ENCODE measurements at regions not wholly inside any gene's neighbourhood (a gene's known extent, or its start where the extent isn't known, plus 50 kb on each side); places are given as distances from the start of the nearest gene placed in this dataset.
A peak's percentile ranks its signal among the peaks of the same experiment; 100 is the strongest.

DNA sequence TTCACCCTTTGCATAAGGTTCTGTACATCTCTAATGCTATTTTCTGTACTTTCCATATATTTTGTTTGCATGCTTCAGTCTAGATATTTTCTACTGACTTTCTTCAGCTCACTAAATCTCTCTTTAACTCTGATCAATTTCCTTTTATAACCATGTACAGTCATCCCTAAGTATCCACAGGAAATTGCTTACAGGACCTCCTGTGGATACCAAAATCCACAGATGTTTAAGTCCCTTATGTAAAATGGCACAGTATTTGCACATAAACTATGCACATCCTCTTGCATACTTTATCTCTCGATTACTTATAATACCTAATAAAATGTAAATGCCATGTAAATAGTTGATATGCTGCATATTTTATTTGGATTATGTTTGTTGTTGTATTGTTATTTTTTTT, 442.1 kb downstream of the TLE4 start:
- no peak for DNase-seq

GRCh38 chr9:80012557-80013330, 441.0 kb downstream of the TLE4 start:
- DNase-seq = no peak

GRCh38 chr9:80009204-80009603, 437.4 kb downstream of the TLE4 start:
- no peak for DNase-seq

DNA sequence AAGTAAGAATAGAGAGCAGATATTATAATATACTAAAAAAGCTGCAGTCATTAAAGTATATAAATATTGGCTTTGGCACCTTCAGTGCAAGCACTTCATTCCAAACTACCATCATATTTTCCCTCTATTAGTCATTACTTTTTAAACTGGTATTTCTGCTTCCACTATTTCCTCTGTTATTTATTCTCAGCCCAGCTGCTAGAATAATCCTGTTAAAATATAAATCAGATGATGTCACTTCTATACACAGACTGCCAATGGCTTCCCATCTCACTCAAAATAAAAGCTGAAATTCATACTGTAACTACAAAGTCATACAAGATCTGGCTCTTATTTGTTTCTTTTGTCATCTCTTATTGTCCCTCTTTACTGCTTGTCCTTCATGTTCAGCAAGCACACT, 432.9 kb downstream of the TLE4 start:
- no peak for DNase-seq

DNA sequence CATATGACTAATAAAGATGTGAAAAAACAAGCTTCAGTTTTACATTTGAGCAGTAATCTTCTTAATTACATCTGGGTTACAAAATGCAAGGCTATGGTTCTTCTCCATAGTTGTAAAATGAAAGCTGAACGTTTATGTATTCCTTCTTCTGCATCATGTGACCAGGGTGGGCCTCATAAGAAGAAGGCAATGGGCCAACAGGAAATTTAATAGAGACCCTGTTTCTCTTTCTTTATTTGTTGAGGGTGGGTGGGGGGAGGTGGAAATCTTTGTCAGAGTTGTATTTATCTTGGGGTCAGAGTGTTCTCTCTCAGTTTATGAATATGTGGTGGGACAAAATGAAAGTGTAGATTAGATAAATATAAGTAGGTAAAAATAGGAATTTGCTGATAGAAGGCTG, 418.8 kb downstream of the TLE4 start:
- no peak for DNase-seq

DNA sequence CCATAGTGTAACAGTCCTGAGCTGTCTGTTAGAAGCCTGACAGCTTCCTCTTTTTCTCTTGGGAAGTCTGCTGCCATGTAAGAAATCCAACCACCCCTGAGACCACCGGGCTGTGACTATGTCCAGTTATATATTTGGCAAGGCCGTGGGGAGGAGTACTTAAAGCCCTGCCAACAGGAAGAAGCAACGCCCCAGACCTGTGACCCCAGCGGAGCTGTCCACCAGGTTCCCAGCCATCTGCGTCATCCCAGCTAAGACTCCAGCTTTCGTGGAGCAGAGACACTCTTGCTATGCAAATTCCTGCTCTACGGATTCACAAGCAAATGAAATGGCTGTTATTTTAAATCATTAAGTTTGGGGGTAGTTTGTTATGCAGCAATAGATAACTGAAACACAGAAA, 417.3 kb downstream of the TLE4 start:
- no peak for DNase-seq

DNA sequence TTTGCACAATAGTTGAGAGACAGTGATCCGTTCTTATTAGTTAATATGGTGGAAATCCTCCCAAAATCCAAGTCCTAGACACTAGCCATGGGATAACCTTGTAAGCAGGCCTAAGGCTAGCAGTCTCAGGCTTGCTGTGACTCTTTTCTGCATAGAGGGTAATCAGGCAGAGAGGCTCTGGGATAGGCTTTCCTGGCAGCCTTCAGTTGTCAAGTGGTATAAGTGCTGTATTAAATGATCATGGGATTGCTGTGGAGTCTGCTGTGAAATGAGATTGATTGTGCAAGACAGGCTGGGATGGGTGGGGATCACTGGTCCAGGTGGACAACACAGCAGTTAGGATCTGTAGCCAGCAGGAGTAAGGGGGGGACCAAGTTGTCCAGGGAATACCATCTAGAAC, 416.4 kb downstream of the TLE4 start:
- peak; percentile 32 for DNase-seq

- DNase-seq = no peak
Measured at GRCh38 chr9:79986437-79986836, 414.7 kb downstream of the TLE4 start.

- DNase-seq = no peak
Measured at GRCh38 chr9:79985772-79986171, 414.0 kb downstream of the TLE4 start.

DNA sequence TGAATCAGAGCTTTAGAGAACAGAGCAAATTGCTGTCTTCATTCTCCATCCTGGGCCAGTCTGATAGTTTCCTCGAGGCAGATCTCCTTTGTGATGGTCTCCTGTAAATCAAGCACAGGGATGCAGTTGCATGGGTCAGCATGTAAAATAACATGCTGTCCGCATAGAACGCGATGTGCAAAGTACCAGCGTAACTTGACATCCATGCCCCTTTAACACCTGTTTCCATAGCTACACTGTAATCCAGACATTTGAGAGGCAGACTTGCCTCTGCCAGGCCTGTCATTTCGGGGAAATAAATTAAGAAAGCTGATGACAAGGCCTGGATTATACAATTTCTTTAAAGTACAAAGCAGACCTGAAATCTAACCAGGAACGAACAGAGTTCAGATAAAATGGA, 413.5 kb downstream of the TLE4 start:
- DNase-seq = no peak

GRCh38 chr9:79984429-79985067, 412.8 kb downstream of the TLE4 start:
- no peak for DNase-seq

DNA sequence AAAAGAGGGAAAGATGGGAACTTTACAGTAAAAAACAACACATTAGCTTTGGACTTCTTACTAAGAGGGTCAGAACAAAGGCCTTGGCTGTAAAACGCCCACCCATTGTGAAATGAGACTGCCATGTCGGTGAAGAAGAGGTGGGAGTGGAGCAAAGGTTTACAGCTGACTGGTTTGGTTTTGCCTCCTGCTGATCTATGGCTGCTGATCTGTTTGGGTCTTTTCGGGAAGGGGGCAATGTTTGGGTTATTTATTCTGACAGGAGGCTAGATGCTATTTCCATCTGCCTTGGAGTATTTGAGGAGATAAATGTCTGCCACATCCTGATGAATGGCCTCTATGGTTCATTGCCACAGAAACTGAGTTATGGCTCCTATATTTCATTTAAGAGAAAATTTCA, 408.7 kb downstream of the TLE4 start:
- DNase-seq = no peak

GRCh38 chr9:79977510-79978197, 405.9 kb downstream of the TLE4 start:
- DNase-seq = no peak

GRCh38 chr9:79977074-79977435, 405.3 kb downstream of the TLE4 start:
- no peak for DNase-seq

DNA sequence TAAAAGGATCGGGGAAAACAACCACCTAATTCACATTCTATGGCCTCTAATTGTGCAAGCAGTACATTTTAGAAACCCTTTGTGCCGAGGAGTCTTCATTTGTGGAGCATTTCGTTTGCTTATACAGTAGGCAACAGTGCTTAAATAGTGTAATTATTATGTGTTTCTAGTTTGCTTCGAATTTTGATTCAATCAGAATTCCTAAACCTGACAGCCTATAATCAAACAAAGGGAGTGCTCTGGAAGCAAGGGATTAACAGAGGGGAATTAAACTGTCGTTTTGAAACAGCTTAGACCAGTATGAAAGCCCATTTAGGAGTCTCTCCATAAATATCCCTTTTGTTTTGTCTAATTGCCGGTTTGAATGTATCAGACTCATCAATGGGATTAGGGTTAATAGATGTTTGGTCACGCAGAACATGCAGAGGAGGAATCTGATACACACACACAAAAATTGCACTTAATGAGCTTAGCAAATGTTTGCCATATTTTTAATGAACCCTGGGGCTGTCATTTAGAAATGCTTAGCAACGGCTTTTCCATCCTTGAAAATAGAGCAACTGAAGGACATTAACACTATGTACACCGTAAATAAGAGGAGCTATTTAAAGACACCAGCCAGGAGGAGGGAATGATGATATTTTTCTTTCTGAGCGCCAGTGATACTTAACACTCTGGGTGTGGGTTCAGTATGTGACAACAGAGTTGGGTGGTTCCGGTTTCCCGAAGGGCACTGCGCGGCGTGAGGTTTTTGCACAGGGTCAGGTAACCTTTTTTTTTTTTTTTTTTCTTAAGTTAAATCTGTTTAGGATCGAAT, 404.7 kb downstream of the TLE4 start:
- peak; percentile 77 for DNase-seq

GRCh38 chr9:79975621-79976256, 404.0 kb downstream of the TLE4 start:
- DNase-seq = no peak

DNA sequence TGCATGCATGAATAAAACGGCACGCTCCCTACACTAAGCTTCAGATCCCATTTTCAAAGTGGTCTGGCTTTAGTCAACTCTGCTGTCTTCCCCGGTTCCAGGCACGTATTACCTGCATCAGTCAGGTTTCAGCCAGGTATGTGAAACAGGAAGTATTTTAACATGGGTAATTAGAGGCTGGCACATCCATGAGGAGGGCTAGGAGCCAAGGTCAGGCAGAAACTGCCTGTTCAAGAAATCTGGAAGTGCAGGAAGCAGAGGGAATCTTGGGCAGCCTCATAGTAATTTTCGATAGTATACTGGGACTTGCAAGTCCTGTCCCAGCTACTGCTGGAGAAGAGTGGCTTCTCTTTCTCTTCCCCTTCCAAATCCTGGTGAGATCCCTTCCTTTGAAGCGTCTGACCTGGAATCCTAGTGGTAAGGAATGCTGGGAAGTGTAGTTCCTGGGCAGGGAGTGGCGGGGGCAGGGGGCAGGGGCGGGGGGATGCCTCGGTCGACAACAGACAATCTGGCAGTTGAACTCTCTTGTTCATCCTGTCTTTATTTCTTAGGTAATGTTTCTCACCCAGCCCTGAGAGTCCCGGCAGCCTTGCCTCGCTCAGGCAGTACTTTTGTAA, 403.1 kb downstream of the TLE4 start:
- DNase-seq = no peak

DNA sequence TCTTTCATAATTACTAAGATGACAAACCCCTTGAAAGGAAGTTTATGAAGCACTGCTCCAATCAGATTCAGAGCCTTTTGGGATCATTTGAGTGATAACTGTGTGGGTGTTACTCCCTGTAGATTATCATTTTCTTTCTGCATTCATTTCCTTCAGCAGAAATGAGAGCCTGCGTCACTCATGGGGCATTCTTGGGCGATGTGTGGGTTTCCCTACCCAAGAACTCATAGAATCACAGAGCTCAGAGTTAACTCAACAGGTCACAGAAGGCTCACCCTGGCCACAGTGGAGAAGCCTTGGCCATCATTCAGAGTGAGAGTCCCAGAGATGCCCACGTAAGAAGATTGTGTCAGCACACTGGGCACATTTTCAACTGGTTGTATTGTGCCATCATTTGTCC, 401.9 kb downstream of the TLE4 start:
- no peak for DNase-seq

GRCh38 chr9:79970146-79970425, 398.3 kb downstream of the TLE4 start:
- peak; percentile 49 for DNase-seq

DNA sequence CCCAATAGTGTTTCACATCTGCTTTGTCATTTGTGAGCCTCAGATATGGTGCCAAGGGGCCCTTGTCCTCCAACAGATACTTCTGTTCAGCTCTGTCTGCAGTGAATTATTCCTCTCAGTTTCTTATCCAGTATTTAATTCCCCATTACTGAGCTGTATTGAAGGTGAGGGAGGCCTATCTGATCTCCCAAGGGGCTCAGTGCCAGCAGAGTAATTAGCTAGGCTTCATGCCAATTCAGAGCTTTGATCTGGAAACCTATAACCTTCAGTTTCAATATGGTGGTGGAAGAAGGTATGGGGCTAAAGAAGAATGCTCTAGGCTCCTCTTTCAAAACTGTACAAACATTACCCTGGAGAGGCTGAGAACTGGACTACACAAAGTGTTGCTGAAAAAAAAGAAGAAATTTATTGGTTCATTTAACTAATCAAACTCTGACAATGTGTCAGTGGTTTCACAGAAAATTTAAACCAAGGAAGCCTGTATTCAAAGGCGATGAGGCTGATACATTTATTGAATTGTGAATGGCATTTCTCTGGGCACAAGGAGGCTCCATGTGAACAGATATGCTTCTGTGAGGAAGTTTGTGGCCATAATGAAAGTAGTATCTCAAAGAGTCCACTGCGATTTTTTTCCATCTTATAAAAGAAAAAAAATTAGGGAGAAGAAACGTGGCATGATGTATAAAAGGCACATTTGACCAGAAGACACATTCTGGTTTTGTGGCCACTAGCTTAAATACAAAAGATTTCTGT, 397.8 kb downstream of the TLE4 start:
- peak; percentile 85 for DNase-seq

DNA sequence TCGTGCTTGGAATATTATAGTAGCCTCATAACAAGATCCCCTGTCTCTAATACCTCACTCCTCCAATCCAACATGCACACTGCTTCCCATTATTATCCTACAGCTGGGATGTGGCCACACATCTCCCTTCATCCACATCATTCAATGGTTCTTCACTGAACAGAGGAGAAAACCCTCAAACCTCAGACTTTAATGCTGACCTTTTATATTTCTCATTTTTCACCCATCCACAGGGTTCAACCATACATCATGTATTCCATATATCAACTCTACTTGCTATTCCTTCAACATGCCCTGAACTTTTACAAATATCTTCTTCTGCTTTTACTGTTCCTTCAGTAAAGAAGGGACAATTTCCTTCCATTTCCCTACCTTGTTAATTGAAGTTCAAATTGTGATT, 396.8 kb downstream of the TLE4 start:
- DNase-seq = no peak

DNA sequence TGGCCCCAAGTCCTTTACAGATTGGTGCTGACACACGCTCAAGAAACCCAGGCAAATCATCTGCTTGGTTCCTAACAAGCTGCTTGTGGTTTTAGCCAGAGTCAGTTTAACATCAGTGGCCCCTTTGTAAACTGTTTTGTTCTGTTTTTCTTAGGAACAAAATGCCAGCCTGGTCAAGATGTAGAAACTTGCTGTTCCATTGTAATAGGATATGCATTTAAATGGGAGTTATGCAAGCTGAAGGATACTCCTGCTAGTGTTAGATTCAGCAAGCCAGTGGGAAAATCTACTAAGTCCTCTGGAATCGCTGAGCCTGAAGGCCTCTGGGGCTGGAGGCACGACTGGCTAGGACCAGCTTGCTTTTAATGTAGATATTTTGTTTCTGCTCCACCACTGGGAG, 391.1 kb downstream of the TLE4 start:
- DNase-seq = no peak
